ENCODE measurements at regions not wholly inside any gene's neighbourhood (a gene's known extent, or its start where the extent isn't known, plus 50 kb on each side); places are given as distances from the start of the nearest gene placed in this dataset.

DNA sequence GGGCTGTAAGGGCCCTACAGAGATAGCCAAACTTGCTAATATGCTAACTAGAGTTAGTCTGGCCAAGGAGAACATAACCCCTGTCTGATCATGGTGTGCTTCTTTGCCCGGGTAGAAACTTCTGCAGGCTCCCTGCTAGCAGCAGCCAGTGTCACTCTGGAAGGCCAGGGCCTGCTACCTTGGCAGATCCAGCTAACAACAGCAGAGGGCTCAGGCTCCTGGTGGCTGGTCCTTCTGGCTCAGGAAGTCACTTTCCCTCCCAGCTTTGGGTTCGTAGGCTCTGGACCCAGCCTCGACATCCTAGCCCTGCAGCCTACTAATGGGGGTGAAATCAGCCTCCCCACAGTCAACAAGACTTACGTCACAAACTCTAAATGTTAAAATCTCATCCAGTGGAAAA lies 373.7 kb upstream of the RGMA start:
- ATAC-seq (replicated peaks in 1 of 4) (no peak), DNase-seq (no peak)
- peaks cover 8 to 10% of the 10 kb centered on the region in 2 donors for H3K27me3 Mint-ChIP-seq
- H3K9me3 ChIP-seq, result no peaks in the 10 kb centered on the region
- no peak overlapping the region for H3K4me3 ChIP-seq (ENCODE audit: control insufficient read depth in 1 of 2, extremely low read depth in 1 of 2, low read length in 1 of 2)
- no peaks in the 10 kb centered on the region for H3K9me3 Mint-ChIP-seq
- H3K36me3 Mint-ChIP-seq, result no peaks in the 10 kb centered on the region
- WGBS (ENCODE audit: insufficient coverage), result 83% methylated on average over 1 of the region's 4 CpGs
- POLR2A ChIA-PET, result no interaction called here
- CTCF ChIA-PET, result no interaction called here
- no peaks in the 10 kb centered on the region for H3K36me3 ChIP-seq (ENCODE audit: control insufficient read depth in 2 of 2, extremely low read depth in 1 of 2, insufficient read depth in 1 of 2, low read length in 1 of 2)
- H3K4me1 ChIP-seq (ENCODE audit: control insufficient read depth in 1 of 2, extremely low read depth in 1 of 2, insufficient read depth in 2 of 2, low read length in 2 of 2), result no peaks in the 10 kb centered on the region
- no peak overlapping the region for H3K27ac Mint-ChIP-seq
- H3K4me3 Mint-ChIP-seq, result no peak overlapping the region
- H3K4me1 Mint-ChIP-seq, result no peaks in the 10 kb centered on the region
- H3K27ac ChIP-seq (ENCODE audit: low read length), result no peak overlapping the region
- H3K27me3 ChIP-seq (replicated peaks in 1 of 2; ENCODE audit: control insufficient read depth in 2 of 2, extremely low read depth in 1 of 2, insufficient read depth in 2 of 2, low read length in 1 of 2), result peaks cover 3 to 5% of the 10 kb centered on the region in 2 experiments

- no peaks in the 10 kb centered on the region for H3K9me3 Mint-ChIP-seq
- H3K4me3 Mint-ChIP-seq, result no peak overlapping the region
- Histone ChIP-seq H3K36me3 (ENCODE audit: control insufficient read depth in 2 of 2, extremely low read depth in 1 of 2, insufficient read depth in 1 of 2, low read length in 1 of 2) (no peaks in the 10 kb centered on the region), H3K4me3 (ENCODE audit: control insufficient read depth in 1 of 2, extremely low read depth in 1 of 2, low read length in 1 of 2) (no peak overlapping the region), H3K27ac (ENCODE audit: low read length) (no peak overlapping the region), H3K9me3 (no peaks in the 10 kb centered on the region), H3K4me1 (ENCODE audit: control insufficient read depth in 1 of 2, extremely low read depth in 1 of 2, insufficient read depth in 2 of 2, low read length in 2 of 2) (no peaks in the 10 kb centered on the region), H3K27me3 (replicated peaks in 1 of 2; ENCODE audit: control insufficient read depth in 2 of 2, extremely low read depth in 1 of 2, insufficient read depth in 2 of 2, low read length in 1 of 2) (peaks cover 3 to 7% of the 10 kb centered on the region in 2 experiments)
- H3K36me3 Mint-ChIP-seq, result no peaks in the 10 kb centered on the region
- POLR2A ChIA-PET, result no interaction called here
- CTCF ChIA-PET, result interaction anchor here in 1 of 2 donors (0.7 kb wide), 1 partner anchor 120 kb away, joined by 6 read pairs; no protein-coding TSS in a partner anchor
- no peaks in the 10 kb centered on the region for H3K4me1 Mint-ChIP-seq
- H3K27ac Mint-ChIP-seq, result no peak overlapping the region
- peaks cover 8 to 10% of the 10 kb centered on the region in 2 donors for H3K27me3 Mint-ChIP-seq
- ATAC-seq (replicated peaks in 1 of 4), result no peak
- DNase-seq, result no peak
These were observed 371.7 kb upstream of the RGMA start for GRCh38 chr15:93460717-93461116.

DNA sequence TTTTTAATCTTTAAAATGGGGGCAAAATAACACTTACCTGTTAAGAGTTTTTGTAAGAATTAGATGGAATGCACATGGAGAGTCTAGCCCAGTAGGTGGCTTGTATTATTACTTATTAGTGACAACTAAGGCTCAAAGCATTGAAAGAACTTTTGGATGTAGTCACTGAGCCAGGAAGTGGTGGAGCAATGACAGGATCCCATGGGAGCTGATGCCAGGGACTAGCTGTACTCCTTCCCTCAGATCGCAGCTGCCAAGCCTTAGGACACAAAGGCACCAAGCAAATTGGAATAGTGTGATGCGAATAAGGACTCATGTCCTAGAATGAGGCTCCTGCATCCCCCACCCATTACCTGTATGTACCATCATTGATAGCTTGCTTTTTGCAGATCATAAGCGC lies 370.4 kb upstream of the RGMA start:
- H3K4me3 ChIP-seq (ENCODE audit: control insufficient read depth in 1 of 2, extremely low read depth in 1 of 2, low read length in 1 of 2), result no peak overlapping the region
- ChIA-PET CTCF (no interaction called here), POLR2A (no interaction called here)
- H3K27me3 Mint-ChIP-seq, result peaks cover 8 to 9% of the 10 kb centered on the region in 2 donors
- H3K36me3 ChIP-seq (ENCODE audit: control insufficient read depth in 2 of 2, extremely low read depth in 1 of 2, insufficient read depth in 1 of 2, low read length in 1 of 2), result no peaks in the 10 kb centered on the region
- no peaks in the 10 kb centered on the region for H3K9me3 ChIP-seq
- H3K27ac Mint-ChIP-seq, result no peak overlapping the region
- H3K27me3 ChIP-seq (replicated peaks in 1 of 2; ENCODE audit: control insufficient read depth in 2 of 2, extremely low read depth in 1 of 2, insufficient read depth in 2 of 2, low read length in 1 of 2), result peaks cover 0 to 11% of the 10 kb centered on the region in 2 experiments
- DNase-seq (no peak), ATAC-seq (replicated peaks in 1 of 4) (no peak)
- H3K27ac ChIP-seq (ENCODE audit: low read length), result no peak overlapping the region
- no peaks in the 10 kb centered on the region for H3K4me1 ChIP-seq (ENCODE audit: control insufficient read depth in 1 of 2, extremely low read depth in 1 of 2, insufficient read depth in 2 of 2, low read length in 2 of 2)
- no peaks in the 10 kb centered on the region for H3K9me3 Mint-ChIP-seq
- no peaks in the 10 kb centered on the region for H3K36me3 Mint-ChIP-seq
- no peaks in the 10 kb centered on the region for H3K4me1 Mint-ChIP-seq
- no peak overlapping the region for H3K4me3 Mint-ChIP-seq
- 100% methylated on average over 2 of the region's 3 CpGs for WGBS (ENCODE audit: insufficient coverage)

GRCh38 chr15:93458597-93458996 lies 369.6 kb upstream of the RGMA start:
- no peaks in the 10 kb centered on the region for H3K4me1 Mint-ChIP-seq
- 72% methylated on average over 3 of the region's 5 CpGs for WGBS (ENCODE audit: insufficient coverage)
- POLR2A ChIA-PET, result no interaction called here
- H3K9me3 Mint-ChIP-seq, result no peaks in the 10 kb centered on the region
- H3K4me3 Mint-ChIP-seq, result no peak overlapping the region
- Histone ChIP-seq H3K4me3 (ENCODE audit: control insufficient read depth in 1 of 2, extremely low read depth in 1 of 2, low read length in 1 of 2) (no peak overlapping the region), H3K27ac (ENCODE audit: low read length) (no peak overlapping the region), H3K9me3 (no peaks in the 10 kb centered on the region), H3K36me3 (ENCODE audit: control insufficient read depth in 2 of 2, extremely low read depth in 1 of 2, insufficient read depth in 1 of 2, low read length in 1 of 2) (no peaks in the 10 kb centered on the region), H3K4me1 (ENCODE audit: control insufficient read depth in 1 of 2, extremely low read depth in 1 of 2, insufficient read depth in 2 of 2, low read length in 2 of 2) (no peaks in the 10 kb centered on the region), H3K27me3 (replicated peaks in 1 of 2; ENCODE audit: control insufficient read depth in 2 of 2, extremely low read depth in 1 of 2, insufficient read depth in 2 of 2, low read length in 1 of 2) (peaks cover 0 to 11% of the 10 kb centered on the region in 2 experiments)
- no peak for DNase-seq
- ATAC-seq (replicated peaks in 1 of 4), result no peak
- H3K27ac Mint-ChIP-seq, result no peak overlapping the region
- CTCF ChIA-PET, result no interaction called here
- H3K36me3 Mint-ChIP-seq, result no peaks in the 10 kb centered on the region
- peaks cover 8 to 12% of the 10 kb centered on the region in 2 donors for H3K27me3 Mint-ChIP-seq

DNA sequence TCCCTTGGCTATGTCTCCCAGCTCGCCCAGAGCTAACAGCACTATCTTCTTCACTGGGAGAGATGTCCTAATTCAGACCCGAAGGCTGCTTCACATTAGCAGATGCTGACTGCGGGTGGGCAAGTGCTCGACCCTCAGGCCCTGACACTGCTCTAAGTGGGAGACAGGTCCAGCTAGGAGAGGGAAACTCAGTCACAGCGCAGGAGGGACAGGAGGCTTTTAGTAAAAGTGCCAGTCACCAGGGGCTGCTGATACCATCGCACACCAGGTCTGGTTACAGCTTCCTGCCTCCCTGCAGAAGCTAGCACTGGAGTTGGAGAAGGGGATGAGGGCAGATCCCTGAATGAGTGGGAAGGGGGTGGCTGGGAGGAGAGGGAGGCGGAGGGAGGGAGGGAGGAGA lies 365.8 kb upstream of the RGMA start:
- no peak for ATAC-seq (replicated peaks in 1 of 4)

GRCh38 chr15:93452537-93453211 lies 363.7 kb upstream of the RGMA start:
- Histone ChIP-seq H3K4me1 (ENCODE audit: control insufficient read depth in 1 of 2, extremely low read depth in 1 of 2, insufficient read depth in 2 of 2, low read length in 2 of 2) (no peaks in the 10 kb centered on the region), H3K36me3 (ENCODE audit: control insufficient read depth in 2 of 2, extremely low read depth in 1 of 2, insufficient read depth in 1 of 2, low read length in 1 of 2) (no peaks in the 10 kb centered on the region), H3K4me3 (ENCODE audit: control insufficient read depth in 1 of 2, extremely low read depth in 1 of 2, low read length in 1 of 2) (no peak overlapping the region), H3K27me3 (replicated peaks in 1 of 2; ENCODE audit: control insufficient read depth in 2 of 2, extremely low read depth in 1 of 2, insufficient read depth in 2 of 2, low read length in 1 of 2) (peaks cover 0 to 6% of the 10 kb centered on the region in 2 experiments), H3K9me3 (no peaks in the 10 kb centered on the region), H3K27ac (ENCODE audit: low read length) (no peak overlapping the region)
- Mint-ChIP-seq H3K27ac (no peak overlapping the region), H3K27me3 (peaks cover 0 to 6% of the 10 kb centered on the region in 2 donors), H3K36me3 (no peaks in the 10 kb centered on the region), H3K9me3 (no peaks in the 10 kb centered on the region), H3K4me1 (no peaks in the 10 kb centered on the region), H3K4me3 (no peak overlapping the region)
- DNase-seq, result no peak
- ChIA-PET POLR2A (no interaction called here), CTCF (no interaction called here)
- ATAC-seq (replicated peaks in 1 of 4), result no peak

More for the DNA sequence above, 365.8 kb upstream of the RGMA start:
- Histone ChIP-seq H3K4me1 (ENCODE audit: control insufficient read depth in 1 of 2, extremely low read depth in 1 of 2, insufficient read depth in 2 of 2, low read length in 2 of 2) (no peaks in the 10 kb centered on the region), H3K9me3 (no peaks in the 10 kb centered on the region), H3K27ac (ENCODE audit: low read length) (no peak overlapping the region), H3K4me3 (ENCODE audit: control insufficient read depth in 1 of 2, extremely low read depth in 1 of 2, low read length in 1 of 2) (no peak overlapping the region), H3K36me3 (ENCODE audit: control insufficient read depth in 2 of 2, extremely low read depth in 1 of 2, insufficient read depth in 1 of 2, low read length in 1 of 2) (no peaks in the 10 kb centered on the region), H3K27me3 (replicated peaks in 1 of 2; ENCODE audit: control insufficient read depth in 2 of 2, extremely low read depth in 1 of 2, insufficient read depth in 2 of 2, low read length in 1 of 2) (peaks cover 0 to 6% of the 10 kb centered on the region in 2 experiments)
- DNase-seq, result no peak
- Mint-ChIP-seq H3K4me1 (no peaks in the 10 kb centered on the region), H3K9me3 (no peaks in the 10 kb centered on the region), H3K27ac (no peak overlapping the region), H3K27me3 (peaks cover 0 to 6% of the 10 kb centered on the region in 2 donors), H3K36me3 (no peaks in the 10 kb centered on the region), H3K4me3 (no peak overlapping the region)
- POLR2A ChIA-PET, result no interaction called here
- 63% methylated on average over 5 of the region's 7 CpGs for WGBS (ENCODE audit: insufficient coverage)
- CTCF ChIA-PET, result no interaction called here

DNA sequence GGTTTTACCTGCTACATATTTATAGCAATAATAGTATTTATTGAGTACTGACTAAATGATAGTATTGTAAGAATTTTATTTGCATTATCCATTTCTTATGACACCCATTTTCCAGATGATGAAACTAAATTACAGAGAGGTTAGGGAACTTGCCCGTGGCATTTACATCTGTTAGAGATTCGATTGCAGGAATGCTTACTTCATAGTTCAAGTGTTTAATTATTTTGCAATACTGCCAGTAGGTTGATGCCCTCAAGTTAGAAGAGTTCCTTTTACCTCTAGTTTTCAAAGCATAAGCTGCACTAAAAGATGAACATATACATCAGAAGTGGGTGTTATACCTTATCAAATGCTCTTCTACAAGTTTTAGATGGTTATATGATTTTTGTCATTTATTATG lies 362.8 kb upstream of the RGMA start:
- no CpG with 5 or more reads among the region's 2 CpGs for WGBS (ENCODE audit: insufficient coverage)
- H3K4me1 Mint-ChIP-seq, result no peaks in the 10 kb centered on the region
- DNase-seq (no peak), ATAC-seq (replicated peaks in 1 of 4) (no peak)
- no peaks in the 10 kb centered on the region for H3K36me3 ChIP-seq (ENCODE audit: control insufficient read depth in 2 of 2, extremely low read depth in 1 of 2, insufficient read depth in 1 of 2, low read length in 1 of 2)
- H3K27me3 ChIP-seq (replicated peaks in 1 of 2; ENCODE audit: control insufficient read depth in 2 of 2, extremely low read depth in 1 of 2, insufficient read depth in 2 of 2, low read length in 1 of 2), result peaks cover 0 to 4% of the 10 kb centered on the region in 2 experiments
- H3K4me3 Mint-ChIP-seq, result no peak overlapping the region
- H3K4me1 ChIP-seq (ENCODE audit: control insufficient read depth in 1 of 2, extremely low read depth in 1 of 2, insufficient read depth in 2 of 2, low read length in 2 of 2), result no peaks in the 10 kb centered on the region
- no peak overlapping the region for H3K27ac Mint-ChIP-seq
- H3K9me3 ChIP-seq, result no peaks in the 10 kb centered on the region
- peaks cover 0 to 6% of the 10 kb centered on the region in 2 donors for H3K27me3 Mint-ChIP-seq
- no peak overlapping the region for H3K4me3 ChIP-seq (ENCODE audit: control insufficient read depth in 1 of 2, extremely low read depth in 1 of 2, low read length in 1 of 2)
- no peak overlapping the region for H3K27ac ChIP-seq (ENCODE audit: low read length)
- POLR2A ChIA-PET, result no interaction called here
- no peaks in the 10 kb centered on the region for H3K9me3 Mint-ChIP-seq
- CTCF ChIA-PET, result interaction anchor here in 1 of 2 donors (0.6 kb wide), 1 partner anchor 868 kb away, joined by 3 read pairs; no protein-coding TSS in a partner anchor
- H3K36me3 Mint-ChIP-seq, result no peaks in the 10 kb centered on the region

All from T-cell (primary cell).